ENCODE measurements at regions not wholly inside any gene's neighbourhood (a gene's known extent, or its start where the extent isn't known, plus 50 kb on each side); places are given as distances from the start of the nearest gene placed in this dataset.
"Not testable (repeated sequence)": the region's sequence is repeated elsewhere in the genome, so short reads cannot be mapped to it uniquely, and the experiment has no call there.

GRCh38 chr13:18322821-18323220 lies 858.8 kb downstream of the TUBA3C start:
- H4K20me1 ChIP-seq (ENCODE audit: low read depth, low read length); H3K9me3 ChIP-seq (ENCODE audit: insufficient read depth, low read length); H3K36me3 ChIP-seq (ENCODE audit: low read length); H3K4me2 ChIP-seq (ENCODE audit: low read depth, low read length, poor library complexity, severe bottlenecking); H3K79me2 ChIP-seq (ENCODE audit: insufficient read depth, low read length); H2AFZ ChIP-seq (ENCODE audit: low read depth, low read length, severe bottlenecking); H3K9me2 ChIP-seq (replicated peaks; ENCODE audit: insufficient read depth, low read length); H3K27ac ChIP-seq (ENCODE audit: low read depth, low read length); H3F3A ChIP-seq (ENCODE audit: insufficient read depth); H3K27me3 ChIP-seq (ENCODE audit: low read length); H3K9ac ChIP-seq (ENCODE audit: low read length); H3K4me3 ChIP-seq (ENCODE audit: insufficient read depth, low read length, poor library complexity, severe bottlenecking): not testable (repeated sequence)

- not testable (repeated sequence) for H3F3A ChIP-seq (ENCODE audit: insufficient read depth); H3K27ac ChIP-seq (ENCODE audit: low read depth, low read length); H3K36me3 ChIP-seq (ENCODE audit: low read length); H3K4me2 ChIP-seq (ENCODE audit: low read depth, low read length, poor library complexity, severe bottlenecking); H4K20me1 ChIP-seq (ENCODE audit: low read depth, low read length); H3K27me3 ChIP-seq (ENCODE audit: low read length); H3K9me2 ChIP-seq (replicated peaks; ENCODE audit: insufficient read depth, low read length); H3K9me3 ChIP-seq (ENCODE audit: insufficient read depth, low read length); H3K4me3 ChIP-seq (ENCODE audit: insufficient read depth, low read length, poor library complexity, severe bottlenecking); H3K9ac ChIP-seq (ENCODE audit: low read length); H3K79me2 ChIP-seq (ENCODE audit: insufficient read depth, low read length); H2AFZ ChIP-seq (ENCODE audit: low read depth, low read length, severe bottlenecking)
Measured at GRCh38 chr13:18319653-18320052, 862.0 kb downstream of the TUBA3C start.

- not testable (repeated sequence) for H3F3A ChIP-seq (ENCODE audit: insufficient read depth); H3K27me3 ChIP-seq (ENCODE audit: low read length); H3K9me3 ChIP-seq (ENCODE audit: insufficient read depth, low read length); H3K79me2 ChIP-seq (ENCODE audit: insufficient read depth, low read length); H3K9me2 ChIP-seq (replicated peaks; ENCODE audit: insufficient read depth, low read length); H2AFZ ChIP-seq (ENCODE audit: low read depth, low read length, severe bottlenecking); H3K4me3 ChIP-seq (ENCODE audit: insufficient read depth, low read length, poor library complexity, severe bottlenecking); H3K9ac ChIP-seq (ENCODE audit: low read length); H3K4me2 ChIP-seq (ENCODE audit: low read depth, low read length, poor library complexity, severe bottlenecking); H3K27ac ChIP-seq (ENCODE audit: low read depth, low read length); H3K36me3 ChIP-seq (ENCODE audit: low read length); H4K20me1 ChIP-seq (ENCODE audit: low read depth, low read length)
Measured at GRCh38 chr13:18303240-18303813, 878.3 kb downstream of the TUBA3C start.

GRCh38 chr13:18300968-18301367 lies 880.7 kb downstream of the TUBA3C start:
- not testable (repeated sequence) for H3K9me2 ChIP-seq (replicated peaks; ENCODE audit: insufficient read depth, low read length); H3K79me2 ChIP-seq (ENCODE audit: insufficient read depth, low read length); H3K4me3 ChIP-seq (ENCODE audit: insufficient read depth, low read length, poor library complexity, severe bottlenecking); H3K9me3 ChIP-seq (ENCODE audit: insufficient read depth, low read length); H3K4me2 ChIP-seq (ENCODE audit: low read depth, low read length, poor library complexity, severe bottlenecking); H3F3A ChIP-seq (ENCODE audit: insufficient read depth); H4K20me1 ChIP-seq (ENCODE audit: low read depth, low read length); H3K36me3 ChIP-seq (ENCODE audit: low read length); H3K9ac ChIP-seq (ENCODE audit: low read length); H2AFZ ChIP-seq (ENCODE audit: low read depth, low read length, severe bottlenecking); H3K27ac ChIP-seq (ENCODE audit: low read depth, low read length); H3K27me3 ChIP-seq (ENCODE audit: low read length)

- not testable (repeated sequence) for H3K27me3 ChIP-seq (ENCODE audit: low read length); H3K9ac ChIP-seq (ENCODE audit: low read length); H3K27ac ChIP-seq (ENCODE audit: low read depth, low read length); H3K9me3 ChIP-seq (ENCODE audit: insufficient read depth, low read length); H3K9me2 ChIP-seq (replicated peaks; ENCODE audit: insufficient read depth, low read length); H4K20me1 ChIP-seq (ENCODE audit: low read depth, low read length); H3K36me3 ChIP-seq (ENCODE audit: low read length); H2AFZ ChIP-seq (ENCODE audit: low read depth, low read length, severe bottlenecking); H3F3A ChIP-seq (ENCODE audit: insufficient read depth); H3K4me3 ChIP-seq (ENCODE audit: insufficient read depth, low read length, poor library complexity, severe bottlenecking); H3K79me2 ChIP-seq (ENCODE audit: insufficient read depth, low read length); H3K4me2 ChIP-seq (ENCODE audit: low read depth, low read length, poor library complexity, severe bottlenecking)
Measured at GRCh38 chr13:18297359-18297758, 884.3 kb downstream of the TUBA3C start.

GRCh38 chr13:18296617-18297016 lies 885.0 kb downstream of the TUBA3C start:
- not testable (repeated sequence) for H3K4me2 ChIP-seq (ENCODE audit: low read depth, low read length, poor library complexity, severe bottlenecking); H3K9ac ChIP-seq (ENCODE audit: low read length); H3K79me2 ChIP-seq (ENCODE audit: insufficient read depth, low read length); H3K27ac ChIP-seq (ENCODE audit: low read depth, low read length); H2AFZ ChIP-seq (ENCODE audit: low read depth, low read length, severe bottlenecking); H3F3A ChIP-seq (ENCODE audit: insufficient read depth); H3K9me3 ChIP-seq (ENCODE audit: insufficient read depth, low read length); H3K4me3 ChIP-seq (ENCODE audit: insufficient read depth, low read length, poor library complexity, severe bottlenecking); H3K9me2 ChIP-seq (replicated peaks; ENCODE audit: insufficient read depth, low read length); H3K27me3 ChIP-seq (ENCODE audit: low read length); H3K36me3 ChIP-seq (ENCODE audit: low read length); H4K20me1 ChIP-seq (ENCODE audit: low read depth, low read length)

- H3K9me2 ChIP-seq (replicated peaks; ENCODE audit: insufficient read depth, low read length) = not testable (repeated sequence)
Measured at GRCh38 chr13:18294311-18294710, 887.3 kb downstream of the TUBA3C start.

GRCh38 chr13:18286848-18287247 lies 894.8 kb downstream of the TUBA3C start:
- not testable (repeated sequence) for H3K4me2 ChIP-seq (ENCODE audit: low read depth, low read length, poor library complexity, severe bottlenecking); H4K20me1 ChIP-seq (ENCODE audit: low read depth, low read length); H3K9me3 ChIP-seq (ENCODE audit: insufficient read depth, low read length); H3K36me3 ChIP-seq (ENCODE audit: low read length); H2AFZ ChIP-seq (ENCODE audit: low read depth, low read length, severe bottlenecking); H3K79me2 ChIP-seq (ENCODE audit: insufficient read depth, low read length); H3F3A ChIP-seq (ENCODE audit: insufficient read depth); H3K9me2 ChIP-seq (replicated peaks; ENCODE audit: insufficient read depth, low read length); H3K27me3 ChIP-seq (ENCODE audit: low read length); H3K27ac ChIP-seq (ENCODE audit: low read depth, low read length); H3K9ac ChIP-seq (ENCODE audit: low read length); H3K4me3 ChIP-seq (ENCODE audit: insufficient read depth, low read length, poor library complexity, severe bottlenecking)

More at GRCh38 chr13:18294311-18294710, 887.3 kb downstream of the TUBA3C start:
- not testable (repeated sequence) for H2AFZ ChIP-seq (ENCODE audit: low read depth, low read length, severe bottlenecking); H3K27me3 ChIP-seq (ENCODE audit: low read length); H3K4me3 ChIP-seq (ENCODE audit: insufficient read depth, low read length, poor library complexity, severe bottlenecking); H3K4me2 ChIP-seq (ENCODE audit: low read depth, low read length, poor library complexity, severe bottlenecking); H3K36me3 ChIP-seq (ENCODE audit: low read length); H3K27ac ChIP-seq (ENCODE audit: low read depth, low read length); H3K9ac ChIP-seq (ENCODE audit: low read length); H4K20me1 ChIP-seq (ENCODE audit: low read depth, low read length); H3K9me3 ChIP-seq (ENCODE audit: insufficient read depth, low read length); H3K79me2 ChIP-seq (ENCODE audit: insufficient read depth, low read length); H3F3A ChIP-seq (ENCODE audit: insufficient read depth)
